ENCODE measurements at regions not wholly inside any gene's neighbourhood (a gene's known extent, or its start where the extent isn't known, plus 50 kb on each side); places are given as distances from the start of the nearest gene placed in this dataset.

- Mint-ChIP-seq H3K9me3 (ENCODE audit: unreplicated experiment) (peaks cover 28% of the 10 kb centered on the region), H3K4me1 (ENCODE audit: insufficient read depth, unreplicated experiment) (no peaks in the 10 kb centered on the region), H3K36me3 (ENCODE audit: insufficient read depth, unreplicated experiment) (peaks cover 10% of the 10 kb centered on the region), H3K27ac (ENCODE audit: low read depth, unreplicated experiment) (no peak overlapping the region), H3K27me3 (ENCODE audit: insufficient read depth, unreplicated experiment) (no peaks in the 10 kb centered on the region), H3K4me3 (ENCODE audit: unreplicated experiment) (no peak overlapping the region)
- no peak for DNase-seq (ENCODE audit: unreplicated experiment)
- POLR2A ChIA-PET = no interaction called here
- CTCF ChIA-PET = no interaction called here
- BruUV-seq (replicated peaks) = no TSS peak
- TF ChIP-seq CTCF (IDR thresholded peaks at IDR 0.05; ENCODE audit: unreplicated experiment) = no peak
- intact Hi-C loops (cut with micrococcal nuclease) = no loop called here
Measured at GRCh38 chrX:545452-545885, 85.1 kb upstream of the SHOX start.

GRCh38 chrX:550514-550913 lies 80.1 kb upstream of the SHOX start:
- H3K27me3 Mint-ChIP-seq (ENCODE audit: insufficient read depth, unreplicated experiment) = no peaks in the 10 kb centered on the region
- BruUV-seq (replicated peaks) = no TSS peak
- no peak overlapping the region for H3K27ac Mint-ChIP-seq (ENCODE audit: low read depth, unreplicated experiment)
- no peak overlapping the region for H3K4me3 Mint-ChIP-seq (ENCODE audit: unreplicated experiment)
- H3K4me1 Mint-ChIP-seq (ENCODE audit: insufficient read depth, unreplicated experiment) = no peaks in the 10 kb centered on the region
- POLR2A ChIA-PET = no interaction called here
- H3K9me3 Mint-ChIP-seq (ENCODE audit: unreplicated experiment) = peaks cover 32% of the 10 kb centered on the region
- CTCF ChIA-PET = no interaction called here
- no peak for DNase-seq (ENCODE audit: unreplicated experiment)
- TF ChIP-seq CTCF (IDR thresholded peaks at IDR 0.05; ENCODE audit: unreplicated experiment) = no peak
- intact Hi-C loops (cut with micrococcal nuclease) = no loop called here
- H3K36me3 Mint-ChIP-seq (ENCODE audit: insufficient read depth, unreplicated experiment) = peaks cover 6% of the 10 kb centered on the region

- TF ChIP-seq CTCF (IDR thresholded peaks at IDR 0.05; ENCODE audit: unreplicated experiment) = no peak
- intact Hi-C loops (cut with micrococcal nuclease) = no loop called here
- H3K27me3 Mint-ChIP-seq (ENCODE audit: insufficient read depth, unreplicated experiment) = no peaks in the 10 kb centered on the region
- no peak overlapping the region for H3K27ac Mint-ChIP-seq (ENCODE audit: low read depth, unreplicated experiment)
- POLR2A ChIA-PET = no interaction called here
- no peak overlapping the region for H3K4me3 Mint-ChIP-seq (ENCODE audit: unreplicated experiment)
- CTCF ChIA-PET = no interaction called here
- H3K36me3 Mint-ChIP-seq (ENCODE audit: insufficient read depth, unreplicated experiment) = peaks cover 6% of the 10 kb centered on the region
- no TSS peak for BruUV-seq (replicated peaks)
- DNase-seq (ENCODE audit: unreplicated experiment) = no peak
- no peaks in the 10 kb centered on the region for H3K4me1 Mint-ChIP-seq (ENCODE audit: insufficient read depth, unreplicated experiment)
- H3K9me3 Mint-ChIP-seq (ENCODE audit: unreplicated experiment) = peaks cover 32% of the 10 kb centered on the region
Measured at GRCh38 chrX:551306-551705, 79.3 kb upstream of the SHOX start.

GRCh38 chrX:552496-552895 lies 78.1 kb upstream of the SHOX start:
- ChIA-PET POLR2A (no interaction called here), CTCF (no interaction called here)
- Mint-ChIP-seq H3K9me3 (ENCODE audit: unreplicated experiment) (peaks cover 32% of the 10 kb centered on the region), H3K4me3 (ENCODE audit: unreplicated experiment) (no peak overlapping the region), H3K27me3 (ENCODE audit: insufficient read depth, unreplicated experiment) (no peaks in the 10 kb centered on the region), H3K36me3 (ENCODE audit: insufficient read depth, unreplicated experiment) (peaks cover 6% of the 10 kb centered on the region), H3K4me1 (ENCODE audit: insufficient read depth, unreplicated experiment) (no peaks in the 10 kb centered on the region), H3K27ac (ENCODE audit: low read depth, unreplicated experiment) (no peak overlapping the region)
- TF ChIP-seq CTCF (IDR thresholded peaks at IDR 0.05; ENCODE audit: unreplicated experiment) = no peak
- intact Hi-C loops (cut with micrococcal nuclease) = no loop called here
- BruUV-seq (replicated peaks) = no TSS peak
- DNase-seq (ENCODE audit: unreplicated experiment) = no peak

All from MCF 10A (cell line).